Stimulated activated CD8-positive, alpha-beta memory T cell treated with anti-CD3 and anti-CD28 coated beads, Interleukin-15, amount 100 ng/mL, for 4 hours (primary cell): ENCODE measurements at regions not wholly inside any gene's neighbourhood (a gene's known extent, or its start where the extent isn't known, plus 50 kb on each side); places are given as distances from the start of the nearest gene placed in this dataset.
"Not testable (repeated sequence)": the region's sequence is repeated elsewhere in the genome, so short reads cannot be mapped to it uniquely, and the experiment has no call there.

ENCODE experiments used
- DNase-seq, 2 donors: peaks; one replicate each; pipeline ENCODE4 v3.0.0-alpha.2; 2020; ENCODE audit warnings: low read depth in 2 of 2

DNA sequence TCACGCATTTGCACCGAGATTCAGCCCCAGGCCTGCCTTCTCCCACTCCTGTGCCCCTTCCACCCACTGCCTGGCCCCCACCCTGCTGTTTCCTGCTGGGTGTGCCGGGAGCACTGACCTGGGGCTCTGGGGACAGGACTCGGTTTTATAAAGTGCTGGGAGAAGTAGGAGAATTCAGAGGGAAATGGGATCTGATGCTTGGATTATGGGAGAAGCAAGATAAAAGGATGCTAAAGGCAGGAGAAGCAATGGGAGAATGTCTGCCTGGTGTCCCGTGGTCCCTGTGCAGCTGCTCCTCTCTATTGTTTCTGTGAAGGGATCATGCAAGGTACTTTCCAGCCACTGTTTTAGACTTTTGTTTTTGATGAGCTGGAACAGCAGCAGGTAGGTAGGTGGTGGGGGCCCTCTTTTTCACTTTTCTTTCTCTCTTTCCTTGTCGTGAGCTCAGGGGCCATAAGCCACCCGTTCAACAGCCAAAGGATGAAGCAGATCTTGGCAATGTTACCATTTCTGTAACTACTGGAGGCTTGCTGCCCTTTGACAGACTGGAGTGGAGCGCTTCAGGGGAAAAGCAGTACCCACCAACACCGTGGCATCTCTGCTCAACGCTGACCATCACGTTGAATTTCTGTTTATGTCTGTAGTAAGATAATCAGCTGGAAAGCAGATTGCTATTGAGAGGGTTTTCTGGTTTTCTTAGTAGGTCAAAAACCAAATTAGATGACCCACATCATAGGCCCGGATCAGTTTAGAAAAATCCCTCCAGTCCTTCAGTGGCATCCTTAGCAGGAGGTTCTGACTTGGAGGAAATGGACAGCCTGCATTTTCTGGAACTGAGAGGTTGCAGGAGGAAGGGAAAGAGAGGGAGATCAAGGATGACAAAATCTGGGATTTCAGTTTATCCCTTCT, 63.8 kb upstream of the ENPP6 start:
- DNase-seq: no peak

DNA sequence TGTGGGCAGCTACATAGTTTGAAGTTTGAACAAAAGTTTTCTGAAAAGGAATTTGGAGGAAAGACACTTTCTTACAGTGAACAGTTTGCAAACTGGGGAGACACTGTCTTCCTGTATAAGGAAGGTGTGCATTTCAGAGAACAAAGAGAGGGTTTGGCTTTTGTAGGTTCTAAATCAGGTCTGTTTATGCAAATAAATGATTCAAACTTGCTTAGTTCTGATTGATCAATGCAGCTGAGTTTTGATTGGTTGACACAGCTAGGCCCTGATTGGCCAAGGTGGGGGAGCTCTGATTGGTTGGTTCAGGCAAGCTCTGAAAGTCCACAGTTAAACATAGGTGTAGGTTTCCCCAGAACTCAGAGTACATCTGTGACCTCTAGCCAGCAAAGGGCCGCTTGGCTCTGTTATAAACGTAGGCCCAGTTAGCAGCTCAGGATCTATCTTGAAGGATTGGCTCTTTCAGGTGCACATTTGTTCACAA, 63.0 kb upstream of the ENPP6 start:
- DNase-seq: no peak

DNA sequence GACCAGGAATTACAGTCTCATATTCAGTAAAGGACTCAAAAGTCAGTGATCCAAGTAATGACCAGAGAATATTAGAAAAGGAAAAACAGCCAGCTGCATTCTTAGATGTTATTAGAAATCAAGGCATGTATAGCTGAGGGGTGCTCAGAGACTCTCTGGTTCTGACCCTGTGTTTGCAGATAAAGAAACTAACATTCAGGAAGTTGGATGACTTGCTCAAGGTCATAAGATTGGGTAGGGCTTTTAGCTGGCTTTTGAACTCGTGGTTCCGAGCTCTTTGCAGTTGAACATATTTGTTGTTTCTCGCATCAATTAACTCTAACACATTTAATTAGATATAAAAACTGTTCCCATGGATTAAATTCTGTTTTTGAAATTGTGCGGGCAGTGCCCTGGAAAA, 62.5 kb upstream of the ENPP6 start:
- no peak for DNase-seq

DNA sequence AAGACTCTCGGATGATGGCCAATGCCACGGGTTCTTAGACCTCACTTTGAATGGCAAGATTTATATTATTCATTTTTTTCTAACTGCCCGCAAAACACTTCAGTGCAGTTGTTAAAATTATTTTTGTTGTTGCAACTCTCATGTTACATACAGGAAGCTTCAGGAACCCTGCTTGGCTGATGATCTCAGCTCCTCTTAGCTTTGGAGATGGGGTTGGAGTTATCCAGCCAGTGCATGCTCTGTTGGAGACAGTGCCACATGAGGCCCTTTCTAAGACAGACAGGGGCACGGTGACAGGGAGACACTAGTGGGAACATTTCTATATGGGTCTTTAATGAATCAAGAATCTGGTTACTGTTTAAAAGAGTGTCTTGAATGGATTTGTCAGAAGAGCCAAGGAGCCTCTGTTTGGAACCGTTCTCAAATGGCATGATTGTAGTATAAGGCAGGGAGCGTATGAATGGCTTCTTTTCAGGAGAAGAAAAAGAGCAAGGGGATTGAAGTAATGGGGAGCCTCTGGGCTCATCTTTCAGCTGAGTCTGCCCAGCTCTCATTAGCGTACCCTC, 61.9 kb upstream of the ENPP6 start:
- DNase-seq: no peak

DNA sequence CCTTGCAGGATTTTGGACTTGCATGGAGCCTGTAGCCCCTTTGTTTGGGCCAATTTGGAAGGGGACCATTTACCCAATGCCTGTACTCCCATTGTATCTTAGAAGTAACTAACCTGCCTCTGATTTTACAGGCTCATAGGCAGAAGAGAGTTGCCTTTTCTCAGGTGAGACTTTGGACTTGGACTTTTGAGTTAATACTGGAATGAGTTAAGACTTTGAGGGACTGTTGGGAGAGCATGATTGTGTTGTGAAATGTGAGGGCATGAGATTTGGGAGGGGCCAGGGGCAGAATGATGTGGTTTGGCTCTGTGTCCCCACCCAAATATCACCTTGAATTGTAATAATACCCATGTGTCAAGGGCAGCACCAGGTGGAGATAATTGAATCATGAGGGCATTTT, 60.1 kb upstream of the ENPP6 start:
- DNase-seq: not testable (repeated sequence)

DNA sequence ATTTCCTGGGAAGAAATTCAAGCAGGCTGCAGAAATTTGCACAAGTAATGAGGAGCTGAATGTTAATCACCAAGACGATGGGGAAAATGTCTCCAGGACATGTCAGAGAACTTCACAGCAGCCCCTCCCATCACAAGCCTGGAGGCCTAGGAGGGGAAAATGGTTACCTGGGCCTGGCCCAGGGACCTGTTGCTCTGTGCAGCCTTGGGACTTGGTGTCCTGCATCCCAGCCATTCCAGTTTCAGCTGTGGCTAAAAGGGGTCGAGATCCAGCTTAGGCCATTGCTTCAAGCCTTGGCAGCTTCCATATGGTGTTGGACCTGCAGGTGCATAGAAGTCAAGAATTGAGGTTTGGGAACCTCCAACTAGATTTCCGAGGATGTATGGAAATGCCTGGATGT, 59.3 kb upstream of the ENPP6 start:
- DNase-seq: not testable (repeated sequence)

DNA sequence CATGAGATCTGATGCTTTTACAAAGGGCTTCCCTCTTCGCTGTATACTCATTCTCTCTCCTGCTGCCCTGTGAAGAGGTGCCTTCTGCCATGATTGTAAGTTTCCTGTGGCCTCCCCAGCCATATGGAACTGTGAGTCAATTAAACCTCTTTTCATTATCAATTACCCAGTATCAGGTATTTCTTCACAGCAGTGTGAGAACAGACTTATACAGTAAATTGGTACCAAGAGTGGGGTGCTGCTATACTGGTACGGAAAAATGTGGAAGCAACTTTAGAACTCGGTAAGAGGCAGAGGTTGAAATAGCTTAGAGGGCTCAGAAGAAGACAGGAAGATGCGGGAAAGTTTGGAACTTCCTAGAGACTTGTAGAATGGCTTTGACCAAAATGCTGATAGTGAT, 58.7 kb upstream of the ENPP6 start:
- DNase-seq: not testable (repeated sequence)

DNA sequence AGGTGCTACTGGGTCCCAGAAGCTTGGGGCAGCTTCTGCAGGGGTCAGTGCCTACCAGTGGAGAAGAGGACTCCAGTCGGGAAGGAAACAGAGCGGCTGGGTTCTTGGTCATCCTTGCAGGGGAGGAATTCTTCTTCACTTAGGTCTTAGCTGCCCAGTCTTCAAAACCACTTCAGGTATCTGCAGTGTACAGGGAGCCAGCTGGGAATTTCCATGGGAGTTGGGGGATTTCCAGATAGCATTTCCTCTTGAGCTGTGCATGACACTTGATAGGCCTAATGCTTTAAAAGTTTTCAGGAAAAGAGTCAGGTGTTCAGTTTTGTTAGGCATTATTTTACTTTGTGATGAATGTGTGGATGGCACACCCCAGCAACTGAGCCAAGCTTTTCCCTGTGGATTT, 58.1 kb upstream of the ENPP6 start:
- no peak for DNase-seq

DNA sequence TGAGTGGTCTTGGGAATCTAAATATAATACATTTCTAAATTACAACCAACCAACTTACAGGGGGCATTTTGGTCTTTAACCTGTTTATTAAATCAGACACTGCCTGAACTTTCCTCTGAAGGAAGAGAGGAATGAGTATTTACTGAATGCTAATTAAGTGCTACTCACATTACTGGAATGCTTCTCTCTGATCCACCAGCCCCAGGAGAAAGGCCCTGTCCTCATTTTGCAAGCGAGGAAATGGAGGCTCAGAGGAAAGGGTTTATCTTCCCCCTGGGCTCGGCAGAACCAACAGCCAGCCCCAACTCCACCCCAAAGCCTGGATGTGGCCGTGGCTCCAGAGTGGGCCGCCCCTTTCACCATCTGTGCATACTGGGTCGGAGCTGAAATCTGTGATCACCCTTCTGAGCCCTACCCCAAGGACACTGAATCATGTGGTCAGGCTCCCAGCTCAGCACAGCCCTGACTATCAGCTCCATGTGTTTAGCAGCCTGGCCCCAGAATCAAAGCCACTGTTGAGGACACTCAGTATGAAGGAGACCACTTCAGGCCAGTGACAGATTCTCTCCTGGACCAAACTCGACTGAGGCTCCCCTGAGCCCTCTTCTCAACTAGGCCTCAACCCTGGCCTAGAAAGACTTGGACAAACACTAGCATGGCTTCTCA, 56.7 kb upstream of the ENPP6 start:
- DNase-seq: no peak

DNA sequence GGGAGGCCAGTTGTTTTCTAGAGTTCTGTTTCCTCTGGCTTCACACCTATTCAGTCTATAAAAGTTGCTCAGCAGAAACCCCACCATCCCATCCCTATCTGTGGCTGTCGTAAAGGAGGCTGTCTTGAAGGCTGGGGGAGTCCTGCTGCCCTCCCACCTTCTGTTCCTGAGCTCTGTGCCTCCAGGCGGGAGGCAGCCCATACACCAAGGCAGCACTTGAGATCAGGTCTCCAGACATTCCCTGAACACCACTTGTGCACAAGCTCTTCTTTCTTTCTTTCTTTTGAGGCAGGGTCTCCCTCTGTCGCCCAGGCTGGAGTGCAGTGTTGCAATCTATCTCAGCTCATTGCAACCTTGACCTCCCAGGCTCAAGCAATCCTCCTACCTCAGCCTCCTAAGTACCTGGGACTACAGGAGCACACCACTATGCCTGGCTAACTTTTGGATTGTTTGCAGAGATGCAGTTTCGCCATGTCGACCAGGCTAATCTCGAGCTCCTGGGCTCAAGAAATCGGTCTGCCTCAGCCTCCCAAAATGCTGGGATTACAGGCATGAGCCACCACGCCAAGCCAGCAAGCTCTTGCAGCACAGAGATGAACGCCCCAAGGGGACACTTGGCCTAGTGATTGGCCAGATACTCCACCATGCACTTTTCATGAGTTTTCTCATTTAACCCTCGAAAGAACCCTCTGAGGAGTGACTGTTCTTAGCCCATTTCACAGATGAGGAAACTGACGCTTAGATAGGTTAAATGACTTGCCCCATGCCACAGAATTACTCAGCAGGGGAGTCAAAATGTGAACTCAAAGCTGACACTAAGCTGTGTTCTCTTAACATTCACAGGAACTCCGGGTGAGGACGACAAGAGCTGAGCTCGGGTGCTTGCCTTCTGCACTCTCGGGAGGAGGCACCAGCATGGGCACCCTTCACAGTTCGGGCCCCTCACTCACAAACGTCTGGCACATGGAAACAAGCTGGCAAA, 55.8 kb upstream of the ENPP6 start:
- DNase-seq: no peak

DNA sequence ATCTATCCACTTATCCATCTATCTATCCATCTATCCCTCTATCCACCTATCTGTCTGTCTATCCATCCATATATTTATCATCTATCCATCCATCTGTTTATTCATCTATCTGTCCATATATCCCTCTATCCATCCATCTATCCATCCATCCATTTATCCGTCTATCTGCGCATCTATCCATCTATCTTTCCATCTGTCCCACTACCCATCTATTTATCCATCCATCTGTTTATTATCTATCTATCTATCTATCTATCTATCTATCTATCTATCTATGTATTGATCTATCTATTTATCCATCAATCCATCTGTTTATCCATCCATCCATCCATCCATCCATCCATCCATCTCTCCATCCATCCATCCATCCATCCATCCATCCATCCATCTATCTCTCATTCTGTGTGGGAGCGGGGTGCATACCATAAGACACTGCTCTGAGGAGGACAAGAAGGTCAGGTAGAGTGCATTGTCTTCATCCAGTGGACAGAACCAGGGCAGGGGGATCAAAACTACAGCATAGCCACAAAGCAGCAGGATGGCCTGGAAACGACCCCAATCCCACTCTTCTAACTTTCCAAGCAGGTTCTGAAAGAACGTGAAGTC, 53.2 kb upstream of the ENPP6 start:
- DNase-seq: no peak

DNA sequence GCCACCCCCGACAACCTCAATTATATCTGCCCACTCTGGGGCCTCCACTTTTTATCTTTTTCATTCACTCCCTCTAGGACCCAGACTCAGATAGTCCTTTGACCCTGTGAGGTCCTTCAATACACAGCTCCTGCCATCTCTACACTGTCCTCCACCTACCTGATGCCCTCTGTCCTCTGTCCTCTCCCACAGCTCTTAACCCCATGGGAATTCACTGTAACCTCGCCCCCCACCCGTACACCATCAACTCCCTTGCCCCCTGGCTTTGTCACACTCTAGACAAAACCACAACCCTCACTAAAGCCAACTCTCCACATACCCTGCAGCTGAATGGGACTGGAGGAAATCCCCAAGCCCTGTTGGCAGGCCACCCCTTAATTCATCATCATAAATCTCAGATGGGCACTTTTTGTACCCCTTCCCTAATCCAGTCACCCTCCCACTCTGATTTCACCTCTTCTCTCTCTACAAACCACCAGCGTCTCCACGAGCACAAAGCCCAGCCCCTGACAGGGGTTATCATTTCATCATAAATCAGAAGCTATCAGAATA, 52.3 kb upstream of the ENPP6 start:
- no peak for DNase-seq

DNA sequence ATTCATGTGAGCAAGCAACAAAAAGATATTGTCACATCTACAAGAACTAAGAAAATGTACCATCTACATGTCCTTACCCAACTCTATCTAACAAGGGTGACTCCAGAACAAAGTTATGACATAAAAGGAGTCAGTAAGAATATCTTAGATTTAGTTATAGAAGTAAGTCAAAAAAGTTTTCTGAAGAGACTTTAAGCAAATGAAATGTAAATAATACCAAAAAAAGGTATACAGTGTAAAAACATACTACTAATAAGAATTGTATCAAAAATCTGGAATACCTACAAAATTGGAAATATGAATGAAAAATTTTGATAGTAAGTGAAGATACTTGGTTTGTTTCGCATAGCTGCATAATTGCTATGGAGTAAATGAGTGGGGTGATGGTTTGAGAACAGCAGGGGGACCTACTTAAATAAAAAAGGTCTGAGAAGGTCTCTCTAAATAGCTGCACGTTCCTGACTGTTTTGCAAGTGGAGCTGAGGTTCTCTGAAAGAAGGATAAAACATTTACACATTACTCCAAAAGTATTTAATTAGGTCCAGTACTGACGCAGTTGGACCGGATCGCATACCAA, 51.0 kb upstream of the ENPP6 start:
- DNase-seq: no peak

DNA sequence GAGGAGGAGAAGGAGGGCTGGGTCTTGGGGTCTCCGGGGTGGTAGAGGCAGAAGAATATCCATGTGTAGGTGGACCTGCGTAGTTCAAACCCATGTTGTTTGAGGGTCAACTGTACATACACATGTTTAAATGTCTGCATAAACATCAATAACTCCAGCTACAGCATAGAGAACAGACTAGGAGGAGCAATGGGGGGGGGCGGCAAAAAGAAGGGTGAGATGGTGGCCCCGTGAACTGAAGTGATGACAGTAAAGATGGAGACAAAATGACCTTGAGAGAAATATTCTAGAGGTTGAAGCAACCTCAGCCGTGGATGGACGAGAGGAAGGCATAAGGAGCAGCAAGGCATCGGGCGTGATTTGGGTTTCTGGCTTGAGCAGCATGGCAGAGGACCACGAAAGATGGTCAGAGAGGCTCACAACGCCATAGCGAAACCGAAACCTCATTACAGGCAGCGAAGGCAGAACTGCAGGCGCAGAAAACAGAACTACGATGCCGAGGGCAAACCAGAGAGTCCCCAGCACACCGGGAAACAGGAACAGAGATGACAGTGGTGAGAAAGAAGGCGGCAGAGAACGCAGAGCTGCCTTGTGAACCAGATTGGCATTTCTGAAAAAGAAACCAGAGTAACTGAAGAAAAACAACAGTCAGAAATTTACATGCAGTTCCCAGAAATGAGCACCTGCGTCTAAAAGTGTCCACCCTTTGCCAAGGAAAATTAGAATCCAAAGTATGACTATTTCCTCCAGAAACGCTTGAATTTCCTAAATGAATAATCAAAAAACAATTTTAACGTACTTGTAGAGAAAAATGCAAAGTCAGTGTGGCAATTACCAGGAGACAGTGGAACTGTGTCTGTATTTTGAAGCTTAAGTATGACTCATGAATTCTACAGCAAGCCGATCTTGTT, 50.3 kb upstream of the ENPP6 start:
- DNase-seq: peak; percentile 27 to 42
